ENCODE measurements at regions not wholly inside any gene's neighbourhood (a gene's known extent, or its start where the extent isn't known, plus 50 kb on each side); places are given as distances from the start of the nearest gene placed in this dataset.

DNA sequence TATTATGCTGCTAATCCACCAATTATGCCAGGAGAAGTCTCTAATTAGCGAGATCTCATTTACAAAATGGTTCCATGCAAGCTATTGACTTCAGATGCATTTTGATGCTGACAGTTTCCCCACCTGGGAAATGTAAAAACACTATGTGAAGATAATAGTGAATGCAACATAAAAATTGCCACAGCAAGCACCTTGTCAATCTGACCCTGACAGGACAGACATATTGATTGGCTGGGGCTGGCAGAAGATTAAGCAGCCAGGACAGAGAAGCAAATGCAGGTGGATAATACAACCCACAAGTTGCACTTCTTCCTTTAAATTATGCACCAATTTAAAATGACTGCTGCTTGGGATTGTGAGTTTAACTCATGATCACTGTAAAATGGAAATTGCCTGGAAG lies 642.8 kb upstream of the POT1 start:
- TF ChIP-seq POLR2A (IDR thresholded peaks at IDR 0.05; ENCODE audit: low read depth, low read length): no peak
- TF ChIP-seq TAF1 (IDR thresholded peaks at IDR 0.05; ENCODE audit: borderline replicate concordance, low read depth, low read length): no peak
- TF ChIP-seq POLR2AphosphoS5 (IDR thresholded peaks at IDR 0.05; ENCODE audit: low read depth, low read length): no peak
